ENCODE measurements at regions not wholly inside any gene's neighbourhood (a gene's known extent, or its start where the extent isn't known, plus 50 kb on each side); places are given as distances from the start of the nearest gene placed in this dataset.

DNA sequence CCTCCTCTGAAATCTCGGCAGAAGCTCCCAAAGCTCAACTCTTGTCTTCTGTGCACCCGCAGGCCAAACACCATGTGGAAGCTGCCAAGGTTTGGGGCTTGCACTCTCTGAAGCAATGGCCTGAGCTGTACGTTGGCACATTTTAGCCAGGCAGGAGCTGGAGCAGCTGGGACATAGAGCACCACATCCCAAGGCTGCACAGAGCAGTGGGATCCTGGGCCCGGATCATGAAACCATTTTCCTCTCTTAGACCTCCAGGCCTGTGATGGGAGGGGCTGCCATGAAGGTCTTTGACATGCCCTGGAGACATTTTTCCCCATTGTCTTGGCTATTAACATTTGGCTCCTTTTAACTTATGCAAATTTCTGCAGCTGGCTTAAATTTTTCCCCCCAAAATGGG, 567.1 kb upstream of the ZNF608 start:
- CTCF ChIA-PET (ENCODE audit: low intra/inter-chr PET ratio, low total read pairs): no interaction called here
- no peak for ATAC-seq
- Histone ChIP-seq H3K9ac (ENCODE audit: insufficient read depth, low read depth, low read length) (no peak overlapping the region), H3K27me3 (ENCODE audit: control insufficient read depth in 1 of 2, insufficient read depth in 2 of 2, low read length in 2 of 2) (no peaks in the 10 kb centered on the region), H3K9me3 (ENCODE audit: low read length) (peaks cover 17% of the 10 kb centered on the region), H4K20me1 (ENCODE audit: insufficient read depth, low read length) (no peaks in the 10 kb centered on the region), H3K4me1 (ENCODE audit: insufficient read depth, low read length) (no peaks in the 10 kb centered on the region), H3K79me2 (ENCODE audit: insufficient read depth, low read length) (no peaks in the 10 kb centered on the region), H3K4me3 (replicated peaks in 1 of 3; ENCODE audit: insufficient read depth in 1 of 3, low read depth in 2 of 3, low read length in 3 of 3) (no peak overlapping the region), H3K27ac (ENCODE audit: extremely low read length, insufficient read depth, low read length) (no peak overlapping the region), H2AFZ (ENCODE audit: low read length) (no peak overlapping the region), H3K4me2 (ENCODE audit: low read depth, low read length) (no peak overlapping the region), H3K36me3 (replicated peaks in 1 of 2; ENCODE audit: control insufficient read depth in 1 of 2, insufficient read depth in 2 of 2, low read length in 2 of 2) (no peaks in the 10 kb centered on the region)
- FAIRE-seq: no peak
- in situ Hi-C loops (cut with HindIII; ENCODE audit: extremely low pct_ligation_motif_present, low pct_unique_long_range_greater_than_20kb) (no loop called here), intact Hi-C loops (cut with micrococcal nuclease; ENCODE audit: unreplicated experiment) (no loop called here)
- POLR2A ChIA-PET: no interaction called here
- DNase-seq (ENCODE audit: low spot score): no peak
- TF ChIP-seq, protein P1, sequence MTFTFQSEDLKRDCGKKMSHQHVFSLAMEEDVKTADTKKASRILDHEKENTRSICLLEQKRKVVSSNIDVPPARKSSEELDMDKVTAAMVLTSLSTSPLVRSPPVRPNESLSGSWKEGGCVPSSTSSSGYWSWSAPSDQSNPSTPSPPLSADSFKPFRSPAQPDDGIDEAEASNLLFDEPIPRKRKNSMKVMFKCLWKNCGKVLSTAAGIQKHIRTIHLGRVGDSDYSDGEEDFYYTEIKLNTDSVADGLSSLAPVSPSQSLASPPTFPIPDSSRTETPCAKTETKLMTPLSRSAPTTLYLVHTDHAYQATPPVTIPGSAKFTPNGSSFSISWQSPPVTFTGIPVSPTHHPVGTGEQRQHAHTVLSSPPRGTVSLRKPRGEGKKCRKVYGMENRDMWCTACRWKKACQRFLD (CRISPR knock-in tag; IDR thresholded peaks at IDR 0.05; ENCODE audit: borderline replicate concordance): no peak
- TF ChIP-seq ZBTB8A (CRISPR knock-in tag; IDR thresholded peaks at IDR 0.05; ENCODE audit: borderline replicate concordance, low read depth): no peak
- BruUV-seq (replicated peaks): no TSS peak
- 0% methylated on average over 1 of the region's 4 CpGs for WGBS (ENCODE audit: low lambda C conversion rate)

DNA sequence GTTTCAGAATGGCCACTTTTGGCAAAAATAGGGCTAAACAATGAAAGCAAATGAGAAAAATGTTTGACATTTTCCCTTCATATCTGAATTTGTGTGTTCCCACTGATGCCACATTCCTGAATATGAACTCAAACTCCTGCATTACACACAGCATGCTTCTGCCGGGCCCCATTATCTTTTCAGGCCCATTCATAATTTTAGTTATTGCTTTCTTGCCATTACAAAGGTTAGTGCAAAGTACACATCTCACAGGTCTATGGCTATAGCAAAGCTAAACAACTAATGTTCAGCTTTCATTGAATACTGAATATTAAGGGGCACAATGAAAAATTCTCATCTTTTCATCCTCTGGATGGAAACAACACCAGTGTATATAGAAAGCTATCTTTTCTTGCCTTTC, 568.9 kb upstream of the ZNF608 start:
- Histone ChIP-seq H3K4me1 (ENCODE audit: insufficient read depth, low read length) (no peaks in the 10 kb centered on the region), H3K9ac (ENCODE audit: insufficient read depth, low read depth, low read length) (no peak overlapping the region), H3K36me3 (replicated peaks in 1 of 2; ENCODE audit: control insufficient read depth in 1 of 2, insufficient read depth in 2 of 2, low read length in 2 of 2) (no peaks in the 10 kb centered on the region), H2AFZ (ENCODE audit: low read length) (no peak overlapping the region), H3K27ac (ENCODE audit: extremely low read length, insufficient read depth, low read length) (no peak overlapping the region), H3K27me3 (ENCODE audit: control insufficient read depth in 1 of 2, insufficient read depth in 2 of 2, low read length in 2 of 2) (no peaks in the 10 kb centered on the region), H3K4me3 (replicated peaks in 1 of 3; ENCODE audit: insufficient read depth in 1 of 3, low read depth in 2 of 3, low read length in 3 of 3) (no peak overlapping the region), H3K9me3 (ENCODE audit: low read length) (peaks cover 12% of the 10 kb centered on the region), H3K79me2 (ENCODE audit: insufficient read depth, low read length) (no peaks in the 10 kb centered on the region), H4K20me1 (ENCODE audit: insufficient read depth, low read length) (no peaks in the 10 kb centered on the region), H3K4me2 (ENCODE audit: low read depth, low read length) (no peak overlapping the region)
- in situ Hi-C loops (cut with HindIII; ENCODE audit: extremely low pct_ligation_motif_present, low pct_unique_long_range_greater_than_20kb): no loop called here
- DNase-seq (ENCODE audit: low spot score): no peak
- BruUV-seq (replicated peaks): no TSS peak
- TF ChIP-seq ZFYVE20 (CRISPR knock-in tag; IDR thresholded peaks at IDR 0.05; ENCODE audit: borderline replicate concordance, low read depth) (no peak), ATM (IDR thresholded peaks at IDR 0.05; ENCODE audit: borderline replicate concordance) (no peak), SCMH1 (CRISPR knock-in tag; IDR thresholded peaks at IDR 0.05; ENCODE audit: borderline replicate concordance) (no peak)
- TF ChIP-seq, protein P2, sequence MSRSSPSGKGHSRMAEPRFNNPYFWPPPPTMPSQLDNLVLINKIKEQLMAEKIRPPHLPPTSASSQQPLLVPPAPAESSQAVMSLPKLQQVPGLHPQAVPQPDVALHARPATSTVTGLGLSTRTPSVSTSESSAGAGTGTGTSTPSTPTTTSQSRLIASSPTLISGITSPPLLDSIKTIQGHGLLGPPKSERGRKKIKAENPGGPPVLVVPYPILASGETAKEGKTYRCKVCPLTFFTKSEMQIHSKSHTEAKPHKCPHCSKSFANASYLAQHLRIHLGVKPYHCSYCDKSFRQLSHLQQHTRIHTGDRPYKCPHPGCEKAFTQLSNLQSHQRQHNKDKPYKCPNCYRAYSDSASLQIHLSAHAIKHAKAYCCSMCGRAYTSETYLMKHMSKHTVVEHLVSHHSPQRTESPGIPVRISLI (CRISPR knock-in tag; IDR thresholded peaks at IDR 0.05; ENCODE audit: borderline replicate concordance): no peak
- intact Hi-C loops (cut with micrococcal nuclease; ENCODE audit: unreplicated experiment): no loop called here
- 0% methylated on average over 1 of the region's 1 CpG for WGBS (ENCODE audit: low lambda C conversion rate)
- no peak for ATAC-seq
- ChIA-PET CTCF (ENCODE audit: low intra/inter-chr PET ratio, low total read pairs) (no interaction called here), POLR2A (no interaction called here)
- no peak for FAIRE-seq

Data from HepG2 (cell line).